ENCODE measurements at regions not wholly inside any gene's neighbourhood (a gene's known extent, or its start where the extent isn't known, plus 50 kb on each side); places are given as distances from the start of the nearest gene placed in this dataset.

DNA sequence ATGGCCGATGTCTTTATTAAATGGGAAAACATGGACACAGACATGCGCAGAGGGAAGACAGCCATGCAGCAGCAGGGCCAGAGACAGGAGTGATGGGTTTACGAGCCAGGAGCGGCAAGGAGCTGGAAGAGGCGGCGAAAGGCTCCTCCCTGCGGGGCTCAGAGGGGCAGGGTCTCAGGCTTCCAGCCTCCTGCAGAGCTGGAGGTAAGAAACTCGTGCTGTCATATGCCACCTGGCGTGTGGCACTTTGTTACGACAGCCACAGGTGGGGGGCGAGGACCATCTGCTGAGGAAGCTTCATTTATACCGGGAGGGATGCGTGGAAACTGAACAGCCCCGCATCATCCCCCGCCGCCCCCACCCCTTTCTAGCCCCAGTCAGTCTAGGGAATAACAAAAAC is 52.0 kb upstream of the SPACA7 start:
- H3K9me3 Mint-ChIP-seq = peaks cover 0 to 8% (median 2%) of the 10 kb centered on the region in 7 donors
- H3K27me3 ChIP-seq (ENCODE audit: control insufficient read depth in 2 of 2, insufficient read depth in 2 of 2, low read length in 2 of 2) = no peaks in the 10 kb centered on the region
- WGBS (ENCODE audit: insufficient coverage) = 40% methylated on average over 11 of the region's 16 CpGs
- H2AFZ ChIP-seq (ENCODE audit: insufficient read depth, low read depth, low read length, poor library complexity, severe bottlenecking) = no peak overlapping the region
- no peak overlapping the region for H3K4me3 ChIP-seq (replicated peaks in 1 of 3; ENCODE audit: low read depth in 2 of 3, low read length in 3 of 3)
- no peak for DNase-seq
- H3K4me1 Mint-ChIP-seq = no peaks in the 10 kb centered on the region
- H3K36me3 ChIP-seq (replicated peaks in 1 of 2; ENCODE audit: control insufficient read depth in 1 of 2, insufficient read depth in 2 of 2, low read length in 2 of 2) = no peaks in the 10 kb centered on the region
- peaks cover 4 to 6% (median 6%) of the 10 kb centered on the region in 3 donors for H3K27me3 Mint-ChIP-seq (ENCODE audit: low read depth in 3 of 3)
- no peak for TF ChIP-seq CTCF (IDR thresholded peaks at IDR 0.05)
- no peak overlapping the region for H3K4me3 Mint-ChIP-seq
- no peak overlapping the region for H3K4me2 ChIP-seq (replicated peaks; ENCODE audit: extremely low read depth, low read length, poor library complexity, severe bottlenecking)
- no peaks in the 10 kb centered on the region for H4K20me1 ChIP-seq (ENCODE audit: insufficient read depth, low read length)
- intact Hi-C loops (cut with micrococcal nuclease) = no loop called here
- no peaks in the 10 kb centered on the region for H3K36me3 Mint-ChIP-seq
- H3K9me3 ChIP-seq (replicated peaks in 1 of 2; ENCODE audit: control insufficient read depth in 1 of 2, insufficient read depth in 1 of 2, low read length in 2 of 2) = peaks cover 4 to 5% of the 10 kb centered on the region in 2 donors
- H3K9ac ChIP-seq (ENCODE audit: insufficient read depth, low read length, poor library complexity, severe bottlenecking) = no peak overlapping the region
- no peaks in the 10 kb centered on the region for H3K4me1 ChIP-seq (ENCODE audit: control insufficient read depth in 1 of 2, insufficient read depth in 2 of 2, low read length in 2 of 2)
- H3K79me2 ChIP-seq (ENCODE audit: insufficient read depth, low read length) = no peaks in the 10 kb centered on the region
- no peak overlapping the region for H3K27ac Mint-ChIP-seq
- no peak overlapping the region for H3K27ac ChIP-seq (ENCODE audit: low read depth in 1 of 2, low read length in 2 of 2)

- H3K4me2 ChIP-seq (replicated peaks; ENCODE audit: extremely low read depth, low read length, poor library complexity, severe bottlenecking) = no peak overlapping the region
- no peak overlapping the region for H2AFZ ChIP-seq (ENCODE audit: insufficient read depth, low read depth, low read length, poor library complexity, severe bottlenecking)
- H3K27me3 ChIP-seq (ENCODE audit: control insufficient read depth in 2 of 2, insufficient read depth in 2 of 2, low read length in 2 of 2) = peaks cover 0 to under 1% of the 10 kb centered on the region in 2 donors
- Mint-ChIP-seq H3K27me3 (ENCODE audit: low read depth in 3 of 3) (peaks cover 12 to 13% (median 12%) of the 10 kb centered on the region in 3 donors), H3K9me3 (peaks cover 0 to 7% (median 3%) of the 10 kb centered on the region in 7 donors), H3K4me1 (no peaks in the 10 kb centered on the region), H3K36me3 (no peaks in the 10 kb centered on the region), H3K27ac (no peak overlapping the region), H3K4me3 (no peak overlapping the region)
- no peak for TF ChIP-seq CTCF (IDR thresholded peaks at IDR 0.05)
- WGBS (ENCODE audit: insufficient coverage) = 64% methylated on average over 24 of the region's 26 CpGs
- no peak overlapping the region for H3K9ac ChIP-seq (ENCODE audit: insufficient read depth, low read length, poor library complexity, severe bottlenecking)
- no peak overlapping the region for H3K4me3 ChIP-seq (replicated peaks in 1 of 3; ENCODE audit: low read depth in 2 of 3, low read length in 3 of 3)
- no peaks in the 10 kb centered on the region for H3K79me2 ChIP-seq (ENCODE audit: insufficient read depth, low read length)
- H3K9me3 ChIP-seq (replicated peaks in 1 of 2; ENCODE audit: control insufficient read depth in 1 of 2, insufficient read depth in 1 of 2, low read length in 2 of 2) = no peaks in the 10 kb centered on the region
- no peaks in the 10 kb centered on the region for H4K20me1 ChIP-seq (ENCODE audit: insufficient read depth, low read length)
- intact Hi-C loops (cut with micrococcal nuclease) = no loop called here
- H3K27ac ChIP-seq (ENCODE audit: low read depth in 1 of 2, low read length in 2 of 2) = no peak overlapping the region
- no peaks in the 10 kb centered on the region for H3K4me1 ChIP-seq (ENCODE audit: control insufficient read depth in 1 of 2, insufficient read depth in 2 of 2, low read length in 2 of 2)
- no peaks in the 10 kb centered on the region for H3K36me3 ChIP-seq (replicated peaks in 1 of 2; ENCODE audit: control insufficient read depth in 1 of 2, insufficient read depth in 2 of 2, low read length in 2 of 2)
- no peak for DNase-seq
Measured at GRCh38 chr13:112325142-112325808, 50.9 kb upstream of the SPACA7 start.
